ENCODE measurements at regions not wholly inside any gene's neighbourhood (a gene's known extent, or its start where the extent isn't known, plus 50 kb on each side); places are given as distances from the start of the nearest gene placed in this dataset.
A peak's percentile ranks its signal among the peaks of the same experiment; 100 is the strongest.

- H3K9me3 ChIP-seq: no peaks in the 10 kb centered on the region
- no peaks in the 10 kb centered on the region for H3K36me3 ChIP-seq
- peak in 2 of 4 donors; percentile 61 to 84 for ATAC-seq
- WGBS, 4 donors: 71 to 77% (median 75%) methylated on average over 4 of the region's 4 CpGs
- H3K4me1 ChIP-seq: peaks cover 0 to 7% (median 0%) of the 10 kb centered on the region in 12 donors
- peak overlapping the region in 2 of 12 donors; percentile 35 to 64 for H3K27ac ChIP-seq
- no peak overlapping the region for H3K4me3 ChIP-seq
- TF ChIP-seq POLR2A (IDR thresholded peaks at IDR 0.05) (no peak), CTCF (IDR thresholded peaks at IDR 0.05) (no peak)
- intact Hi-C loops (cut with DNase I): no loop called here
- no peak for DNase-seq
- no peaks in the 10 kb centered on the region for H3K27me3 ChIP-seq
Observed at GRCh38 chr6:81997090-81997926, 244.8 kb upstream of the TENT5A start.

- no peaks in the 10 kb centered on the region for H3K36me3 ChIP-seq
- 90 to 94% (median 92%) methylated on average over 4 of the region's 4 CpGs for WGBS, 4 donors
- H3K27me3 ChIP-seq: no peaks in the 10 kb centered on the region
- no peaks in the 10 kb centered on the region for H3K9me3 ChIP-seq
- peak overlapping the region in 1 of 12 donors; percentile 64 for H3K27ac ChIP-seq
- no peak overlapping the region for H3K4me3 ChIP-seq
- DNase-seq (no peak), ATAC-seq (peak in 1 of 4 donors; percentile 49)
- intact Hi-C loops (cut with DNase I): no loop called here
- H3K4me1 ChIP-seq: peaks cover 0 to 7% (median 0%) of the 10 kb centered on the region in 12 donors
- TF ChIP-seq POLR2A (IDR thresholded peaks at IDR 0.05) (no peak), CTCF (IDR thresholded peaks at IDR 0.05) (no peak)
Observed at GRCh38 chr6:81996414-81996813, 243.9 kb upstream of the TENT5A start.

- DNase-seq: no peak
- intact Hi-C loops (cut with DNase I): no loop called here
- TF ChIP-seq POLR2A (IDR thresholded peaks at IDR 0.05) (no peak), CTCF (IDR thresholded peaks at IDR 0.05) (no peak)
Observed at GRCh38 chr6:81995548-81996289, 243.2 kb upstream of the TENT5A start.

GRCh38 chr6:81988871-81989270, 236.4 kb upstream of the TENT5A start:
- intact Hi-C loops (cut with DNase I): no loop called here
- no peak for DNase-seq
- TF ChIP-seq POLR2A (IDR thresholded peaks at IDR 0.05) (no peak), CTCF (IDR thresholded peaks at IDR 0.05) (no peak)
- Histone ChIP-seq H3K27me3 (no peaks in the 10 kb centered on the region), H3K9me3 (no peaks in the 10 kb centered on the region), H3K36me3 (no peaks in the 10 kb centered on the region), H3K4me1 (no peaks in the 10 kb centered on the region), H3K4me3 (no peak overlapping the region), H3K27ac (no peak overlapping the region)
- 85 to 92% (median 89%) methylated on average over 3 of the region's 3 CpGs for WGBS, 4 donors
- ATAC-seq: no peak

More at GRCh38 chr6:81995548-81996289, 243.2 kb upstream of the TENT5A start:
- no peak overlapping the region for H3K4me3 ChIP-seq
- 52 to 67% (median 61%) methylated on average over 1 of the region's 1 CpG for WGBS, 4 donors
- H3K27ac ChIP-seq: peak overlapping the region in 1 of 12 donors; percentile 29
- H3K27me3 ChIP-seq: no peaks in the 10 kb centered on the region
- H3K9me3 ChIP-seq: no peaks in the 10 kb centered on the region
- no peaks in the 10 kb centered on the region for H3K36me3 ChIP-seq
- peaks cover 0 to 7% (median 0%) of the 10 kb centered on the region in 12 donors for H3K4me1 ChIP-seq
- no peak for ATAC-seq
